Stimulated activated CD8-positive, alpha-beta memory T cell treated with anti-CD3 and anti-CD28 coated beads, Interleukin-7, amount 100 ng/mL, for 48 hours (primary cell): ENCODE measurements at regions not wholly inside any gene's neighbourhood (a gene's known extent, or its start where the extent isn't known, plus 50 kb on each side); places are given as distances from the start of the nearest gene placed in this dataset.
"Not testable (repeated sequence)": the region's sequence is repeated elsewhere in the genome, so short reads cannot be mapped to it uniquely, and the experiment has no call there.

Experiments used
- DNase-seq, 2 donors: peaks; one replicate each; pipeline ENCODE4 v3.0.0-alpha.2; 2020; ENCODE audit warnings: low read depth in 1 of 2; ENCODE audit errors: extremely low read depth in 1 of 2

DNA sequence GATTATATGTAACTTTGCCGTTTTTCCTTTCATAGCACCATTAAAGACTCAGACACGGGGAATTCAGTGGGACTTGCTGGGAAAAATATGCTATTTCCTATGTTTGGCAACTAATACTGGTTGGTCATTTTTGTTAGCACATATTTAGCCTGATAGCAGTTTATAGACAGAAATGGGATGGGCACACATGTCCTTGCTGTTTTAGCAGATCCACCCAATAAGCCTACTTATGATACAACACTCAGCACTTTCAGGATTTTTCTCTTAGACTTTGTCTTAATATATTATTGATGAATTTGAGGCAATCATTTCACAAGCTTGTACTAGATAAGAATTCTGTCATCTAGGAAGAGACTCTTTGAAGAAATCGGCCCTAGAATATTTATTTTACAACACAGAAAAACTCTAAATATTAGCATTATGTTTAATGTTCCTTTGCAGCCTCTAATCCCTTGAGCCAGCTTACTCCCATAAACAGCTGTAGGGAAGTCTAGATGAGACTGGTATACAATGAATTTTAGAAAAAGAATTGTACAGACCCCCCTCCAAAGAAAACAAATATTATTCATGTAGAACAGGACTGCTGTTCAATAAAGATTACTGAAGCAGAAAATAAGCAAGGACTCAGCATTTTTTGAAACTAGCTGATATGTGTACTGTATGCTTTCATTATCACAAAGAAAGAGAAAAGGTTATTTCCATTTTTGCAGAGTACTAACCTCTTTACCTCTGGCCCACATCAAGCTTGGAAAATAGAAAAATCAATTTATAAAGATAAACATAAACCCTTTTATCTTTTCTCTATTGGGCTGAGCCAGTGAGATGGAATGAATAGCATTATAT lies 656.8 kb upstream of the SGO1 start:
- DNase-seq: no peak

DNA sequence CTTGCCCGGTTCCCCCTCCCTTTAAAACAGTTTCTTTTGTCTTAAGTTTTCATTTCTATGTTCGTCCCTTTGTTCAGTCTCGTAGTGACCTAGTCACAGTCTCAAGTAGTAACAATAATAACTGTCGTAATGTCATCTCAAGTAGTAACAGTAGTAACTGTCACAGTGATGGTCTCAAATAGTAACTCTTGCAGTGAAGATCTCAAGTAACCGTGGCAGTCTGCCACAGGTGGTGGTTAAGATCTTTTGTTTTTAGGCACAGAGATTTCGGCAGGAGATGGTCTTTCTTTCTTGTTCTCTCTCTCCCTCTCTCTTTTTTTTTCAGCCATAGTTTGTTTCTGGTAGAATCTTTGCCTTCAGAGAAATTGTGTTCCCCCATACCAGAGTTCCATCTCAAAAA lies 656.0 kb upstream of the SGO1 start:
- DNase-seq: no peak

DNA sequence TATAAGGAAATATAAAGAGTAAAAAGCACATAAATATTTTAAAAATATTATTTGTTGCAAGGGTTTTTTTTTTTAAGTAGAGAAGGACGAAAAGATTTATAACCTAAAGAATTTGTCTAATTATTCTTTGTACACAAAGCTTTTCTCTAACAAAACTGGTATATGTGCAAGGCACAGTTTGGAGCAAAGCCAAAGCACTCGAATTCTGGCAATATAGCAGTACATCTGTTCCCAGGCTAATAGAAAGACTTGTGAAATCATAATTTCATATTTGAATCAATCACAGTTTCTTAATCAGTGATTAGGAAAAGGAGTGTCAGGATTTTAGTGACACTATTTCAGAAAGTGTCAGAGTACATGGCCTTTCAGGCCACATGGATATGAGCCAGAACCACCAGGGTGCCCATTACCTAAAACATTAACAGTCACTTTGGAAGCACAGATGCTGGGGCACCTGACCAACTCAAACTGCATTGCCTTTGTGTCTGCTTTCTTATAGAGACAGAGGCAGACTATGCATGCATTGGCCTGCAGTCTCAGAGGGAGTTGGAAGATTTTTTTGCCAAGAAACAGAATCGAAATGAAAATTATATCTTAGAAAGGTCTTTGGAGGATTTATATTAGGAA lies 651.8 kb upstream of the SGO1 start:
- no peak for DNase-seq

DNA sequence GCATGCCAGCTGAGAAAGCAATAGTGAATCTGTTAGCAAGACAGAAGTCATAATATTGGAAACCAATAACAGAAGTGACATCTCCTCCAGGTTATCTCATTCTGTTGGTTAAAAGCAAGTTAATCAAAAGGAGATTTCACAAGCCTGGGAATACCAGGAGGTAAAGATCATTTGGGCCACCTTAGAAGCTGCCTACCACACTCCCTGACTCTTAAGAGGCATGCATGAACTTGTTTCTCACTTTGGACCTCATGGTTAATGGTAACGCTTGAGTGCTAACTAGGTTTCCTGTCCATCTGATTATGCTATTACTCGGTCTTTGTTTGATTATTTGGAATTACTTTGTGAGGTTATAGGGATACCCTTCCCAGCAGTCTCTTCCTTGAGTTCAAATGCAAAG lies 650.8 kb upstream of the SGO1 start:
- no peak for DNase-seq

DNA sequence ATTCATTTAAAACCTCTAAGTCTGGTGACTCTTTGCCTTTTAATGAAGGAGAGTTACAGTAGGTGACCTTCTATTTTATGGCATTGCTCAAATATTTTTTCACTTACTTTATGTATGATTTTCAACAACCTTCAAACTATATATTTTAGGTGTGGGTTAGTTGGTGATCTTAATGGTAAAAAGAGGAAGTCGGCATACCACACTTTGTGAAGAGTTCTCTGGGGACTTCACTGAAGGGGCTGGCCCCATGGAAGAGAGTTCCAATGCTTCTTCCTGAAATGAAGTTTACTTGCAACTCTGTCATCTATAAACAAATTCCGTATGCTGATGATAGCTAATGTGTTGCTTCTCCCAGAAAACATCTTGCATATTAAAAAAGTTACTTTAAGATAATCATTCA lies 647.0 kb upstream of the SGO1 start:
- DNase-seq: no peak

DNA sequence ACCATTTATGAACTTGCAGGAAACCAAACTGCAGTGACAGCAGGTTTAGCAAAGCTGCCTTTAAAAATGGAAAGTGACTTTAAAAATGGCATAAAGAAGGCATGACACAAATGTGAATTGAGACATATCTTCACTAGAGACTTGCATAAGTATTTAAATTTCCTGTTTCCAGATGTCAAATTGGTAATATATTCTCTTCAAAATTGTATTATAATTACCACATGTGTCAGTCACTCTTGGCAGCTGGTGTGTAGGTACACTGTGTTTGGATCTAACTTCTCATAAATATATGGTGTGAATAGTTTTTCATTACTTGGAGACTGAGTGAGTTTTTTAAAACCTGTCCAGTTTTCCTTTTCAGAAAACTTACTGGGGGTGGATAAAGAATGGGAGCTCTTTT lies 636.2 kb upstream of the SGO1 start:
- DNase-seq: no peak

DNA sequence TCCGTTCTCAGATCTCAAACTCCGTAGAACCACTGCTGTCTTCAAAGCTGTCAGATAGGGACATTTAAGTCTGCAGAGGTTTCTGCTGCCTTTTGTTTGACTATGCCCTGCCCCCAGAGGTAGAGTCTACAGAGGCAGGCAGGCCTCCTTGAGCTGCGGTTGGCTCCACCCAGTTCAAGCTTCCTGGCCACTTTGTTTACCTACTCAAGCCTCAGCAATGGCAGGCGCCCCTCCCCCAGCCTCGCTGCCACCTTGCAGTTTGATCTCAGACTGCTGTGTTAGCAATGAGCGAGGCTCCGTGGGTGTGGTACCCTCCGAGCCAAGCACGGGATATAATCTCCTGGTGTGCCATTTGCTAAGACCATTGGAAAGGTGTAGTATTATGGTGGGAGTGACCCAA lies 634.9 kb upstream of the SGO1 start:
- DNase-seq: not testable (repeated sequence)

DNA sequence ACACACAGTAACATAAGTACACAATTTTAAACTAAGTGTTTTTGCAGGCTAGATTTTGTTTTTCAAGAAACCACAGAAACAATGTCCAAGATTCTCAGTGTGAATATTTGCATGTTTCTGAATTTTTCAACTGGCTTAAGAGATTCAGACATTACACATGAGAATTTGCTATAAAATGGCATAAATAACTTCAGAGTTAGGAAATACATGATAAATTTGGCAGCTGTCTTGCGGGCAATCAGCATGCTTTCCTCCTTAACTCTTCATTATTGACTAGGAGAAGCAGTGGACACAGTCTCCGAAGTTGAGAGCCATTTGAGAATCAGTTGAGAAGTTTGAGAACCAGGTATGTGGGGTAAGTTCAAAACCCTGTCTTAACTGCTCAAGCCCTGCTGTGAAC lies 625.6 kb upstream of the SGO1 start:
- DNase-seq: no peak

DNA sequence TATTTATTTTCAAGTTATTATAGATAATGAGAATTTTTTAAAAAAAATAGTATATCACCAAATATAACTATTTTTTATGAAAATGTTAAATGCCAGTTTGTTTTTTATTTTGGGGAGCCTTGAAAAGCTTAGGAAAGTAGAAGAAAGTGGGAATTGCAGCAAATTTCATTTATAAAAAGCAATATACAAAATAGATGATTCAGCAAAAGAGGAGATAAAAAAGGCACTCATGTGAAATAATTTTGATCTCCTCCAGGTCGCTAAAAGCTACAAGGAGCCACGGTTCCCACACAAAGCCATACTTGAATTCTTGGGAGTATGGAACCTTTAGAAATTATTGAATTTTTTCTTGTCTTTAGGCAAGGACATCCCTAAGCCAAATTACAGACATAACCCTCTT lies 625.0 kb upstream of the SGO1 start:
- no peak for DNase-seq

DNA sequence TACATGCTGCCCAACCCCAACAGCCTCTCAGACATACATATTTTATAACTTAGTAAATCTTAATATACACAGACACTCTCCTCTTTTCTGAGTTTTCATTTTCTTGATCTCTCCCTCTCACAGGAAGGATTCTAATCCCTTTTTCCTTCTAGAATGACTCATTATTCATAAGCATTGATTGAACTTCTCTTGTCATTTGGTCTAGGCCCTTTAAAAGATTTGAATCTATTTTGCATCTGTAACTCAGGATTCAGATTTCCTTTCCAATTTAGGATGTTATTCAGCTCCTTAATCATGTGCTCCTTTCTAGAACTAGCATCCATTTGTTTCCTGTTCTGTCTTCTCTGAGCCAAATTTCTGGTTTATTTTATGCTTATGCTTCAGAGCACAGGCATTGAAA lies 624.5 kb upstream of the SGO1 start:
- no peak for DNase-seq

DNA sequence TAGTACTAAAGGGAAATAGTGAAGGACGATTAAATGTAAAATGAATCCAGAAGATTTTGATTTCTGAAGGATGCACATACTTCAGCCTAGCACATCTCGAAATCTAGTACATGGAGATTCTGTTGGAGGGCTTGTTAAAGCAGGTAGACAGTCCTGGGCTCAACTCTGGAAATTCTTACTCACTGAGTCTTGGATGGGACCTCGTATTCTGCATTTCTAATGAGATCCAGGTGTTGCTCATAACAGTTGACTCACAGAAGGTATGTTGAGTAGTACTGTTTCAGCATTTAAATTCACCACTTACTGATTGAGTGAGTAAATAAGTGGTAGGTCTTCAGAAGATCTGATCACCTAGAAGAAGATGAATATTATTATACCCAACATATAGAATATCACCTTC lies 623.4 kb upstream of the SGO1 start:
- DNase-seq: no peak

DNA sequence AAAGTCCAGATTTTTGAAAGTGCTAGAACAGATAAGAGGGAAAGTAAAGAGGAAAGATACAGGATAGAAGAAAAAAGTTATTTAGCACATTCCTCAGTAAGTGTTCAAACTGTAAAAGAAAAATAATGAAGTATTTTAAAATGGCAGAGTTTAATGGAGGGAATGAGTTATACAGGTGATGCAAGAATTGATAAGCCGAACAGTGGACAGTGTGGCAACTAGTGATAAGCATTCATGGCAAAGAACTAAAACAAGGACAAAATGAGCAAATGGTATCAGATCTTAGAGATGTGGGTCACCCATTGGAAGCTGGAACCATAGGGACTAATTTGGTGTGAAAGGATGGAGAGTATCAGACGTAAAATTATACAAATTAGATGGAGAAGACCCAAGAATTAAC lies 622.9 kb upstream of the SGO1 start:
- DNase-seq: no peak

DNA sequence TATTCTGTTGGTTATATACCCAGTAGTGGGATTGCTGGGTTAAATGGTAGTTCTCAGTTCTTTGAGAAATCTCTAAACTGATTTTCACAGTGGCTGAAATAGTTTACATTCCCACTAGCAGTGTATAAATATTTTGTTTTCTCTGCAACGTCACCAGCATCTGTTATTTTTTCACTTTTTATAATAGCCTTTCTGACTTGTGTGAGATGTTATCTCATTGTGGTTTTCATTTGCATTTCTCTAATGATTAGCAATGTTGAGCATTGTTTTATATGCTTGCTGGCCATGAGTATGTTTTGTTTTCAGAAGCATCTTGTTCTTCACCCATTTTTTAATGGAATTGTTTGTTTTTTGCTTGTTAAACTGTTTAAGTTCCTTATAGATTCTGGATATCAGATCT lies 612.7 kb upstream of the SGO1 start:
- DNase-seq: no peak

DNA sequence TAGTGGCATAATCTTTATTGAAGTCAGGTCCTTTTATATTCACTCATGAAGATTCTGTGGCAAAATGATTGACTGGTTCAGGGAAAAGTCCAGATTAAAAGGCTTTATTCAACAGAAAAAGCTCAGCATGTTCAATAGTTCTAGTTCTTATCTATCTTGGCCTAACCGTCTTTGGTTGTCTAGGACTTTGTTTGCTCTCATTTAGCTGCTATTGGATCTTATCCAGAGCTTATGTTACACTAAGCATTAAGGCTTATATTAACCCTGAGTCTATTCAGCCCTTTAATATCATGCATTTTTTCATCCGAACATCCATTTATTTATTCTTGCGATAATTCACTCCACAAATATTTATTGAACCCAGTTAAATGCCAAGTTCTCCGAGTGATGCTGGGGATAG lies 601.0 kb upstream of the SGO1 start:
- DNase-seq: no peak

DNA sequence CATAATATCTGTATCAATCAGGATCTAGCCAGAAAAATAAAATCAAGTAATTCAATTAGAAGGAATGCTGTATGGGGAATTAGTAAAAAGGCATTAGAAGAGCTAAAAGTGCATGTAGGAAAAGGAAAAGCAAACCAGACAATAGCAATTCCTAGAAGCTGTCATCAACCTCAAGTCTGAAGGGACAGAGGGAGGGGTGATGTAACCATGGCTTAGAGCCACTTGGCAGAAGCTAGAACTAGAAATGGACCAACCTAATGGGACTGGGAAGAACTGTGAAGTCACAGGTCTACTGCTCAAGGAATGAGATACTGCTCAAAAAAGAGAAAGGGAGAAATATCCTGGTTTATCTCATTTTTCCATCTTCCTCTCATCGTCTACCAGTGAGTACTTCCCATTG lies 590.7 kb upstream of the SGO1 start:
- no peak for DNase-seq

DNA sequence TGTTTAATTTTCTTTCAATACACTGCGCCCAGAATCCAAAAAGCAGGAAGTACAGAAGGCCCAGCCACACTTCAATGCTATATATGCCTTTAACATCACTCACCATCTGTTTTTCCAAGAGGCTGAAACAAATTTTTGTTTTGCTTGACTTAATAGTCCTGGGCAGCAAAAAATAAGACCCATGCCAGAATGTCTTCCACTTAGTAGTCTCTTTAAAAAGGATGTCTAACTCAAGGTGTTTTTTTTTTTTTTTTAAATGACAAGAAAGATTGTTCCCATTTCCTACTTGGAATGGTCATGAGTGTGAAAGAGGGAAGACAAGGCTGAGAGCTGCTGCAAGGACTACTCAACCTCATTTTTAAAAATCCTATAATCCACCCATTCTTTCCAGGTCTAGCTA lies 590.3 kb upstream of the SGO1 start:
- no peak for DNase-seq

DNA sequence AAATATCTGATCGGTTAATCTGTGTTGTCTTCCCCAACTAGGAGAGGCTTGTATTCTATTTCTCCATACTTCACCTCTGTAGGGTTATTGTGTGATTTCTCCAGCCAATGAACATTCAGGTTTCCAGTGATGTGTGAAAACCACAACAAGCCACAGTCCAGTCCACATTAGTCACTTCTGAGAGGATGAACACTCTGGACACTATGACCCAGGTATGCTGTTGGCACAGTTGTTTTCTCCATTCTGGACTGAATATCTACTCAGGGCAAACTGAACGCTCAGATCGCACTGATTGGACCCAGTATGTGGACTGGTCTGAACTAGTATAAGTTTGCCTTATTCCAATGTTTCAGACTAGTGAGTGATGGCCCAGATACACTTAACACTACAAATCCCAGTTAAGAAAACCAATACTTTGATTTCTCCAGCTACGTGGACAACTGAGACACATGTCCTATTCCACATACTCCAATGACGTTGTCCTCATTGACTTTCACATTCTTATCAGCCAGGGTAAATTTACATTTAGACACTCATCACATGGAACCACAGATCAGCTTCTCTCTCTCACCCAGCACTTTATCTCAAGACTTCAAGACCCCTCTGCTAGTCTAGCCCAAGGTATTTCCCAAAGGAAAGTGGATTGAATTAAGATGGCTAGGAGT lies 587.4 kb upstream of the SGO1 start:
- no peak for DNase-seq

DNA sequence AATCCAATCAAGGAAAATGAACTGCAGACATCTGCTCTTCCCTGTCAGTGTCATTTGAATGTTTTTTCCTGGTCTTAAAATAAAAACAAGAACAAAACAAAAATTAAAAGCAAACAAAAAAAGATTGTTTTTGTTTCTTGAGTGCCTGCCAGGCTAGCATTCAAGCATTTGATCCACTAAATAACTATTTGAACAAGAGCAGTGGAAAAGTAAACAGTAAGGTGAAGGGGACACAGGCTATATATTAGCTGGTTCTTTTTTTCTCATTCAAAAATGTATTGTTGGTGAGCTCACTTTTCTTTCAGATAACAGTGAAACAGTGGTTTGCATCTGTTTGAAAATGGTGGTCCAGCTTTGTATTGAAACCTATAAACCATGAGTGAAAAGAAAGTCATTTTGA lies 586.9 kb upstream of the SGO1 start:
- no peak for DNase-seq

DNA sequence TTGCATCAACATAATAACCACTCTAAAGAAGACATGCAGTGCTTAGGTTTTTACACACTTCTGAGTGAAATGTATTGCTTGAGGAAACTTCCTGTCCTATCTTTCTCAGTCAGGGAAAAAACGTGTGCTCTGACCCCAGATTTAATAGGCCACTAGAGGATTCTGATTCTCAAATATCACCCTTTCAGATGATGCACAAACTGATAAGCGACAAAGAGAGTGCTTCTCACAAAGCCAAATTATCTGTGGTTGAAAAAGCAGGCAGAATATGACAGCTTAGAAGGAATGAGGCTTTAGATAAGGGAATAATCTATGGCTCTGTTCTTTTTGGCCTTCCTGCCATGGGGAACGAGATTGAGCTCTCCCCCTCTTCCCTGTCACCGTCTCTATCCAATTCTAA lies 583.4 kb upstream of the SGO1 start:
- DNase-seq: no peak

DNA sequence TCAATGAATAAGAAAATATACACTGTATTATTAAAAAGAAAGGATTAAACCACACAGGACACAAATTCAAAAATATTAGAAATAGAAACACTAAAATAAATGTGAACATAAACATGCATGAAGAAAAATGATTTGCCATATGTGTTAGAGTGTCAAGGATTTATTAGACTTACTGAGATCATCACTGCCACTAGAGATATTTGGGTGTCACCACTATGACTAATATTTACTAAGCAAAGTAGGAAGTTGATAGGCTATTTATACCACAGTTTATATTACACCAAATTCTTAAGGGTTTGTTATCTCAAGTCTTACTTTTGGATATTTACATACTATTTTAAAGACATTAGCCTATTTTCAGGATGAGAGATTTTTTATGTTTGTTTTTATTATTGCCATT lies 575.0 kb upstream of the SGO1 start:
- DNase-seq: no peak

DNA sequence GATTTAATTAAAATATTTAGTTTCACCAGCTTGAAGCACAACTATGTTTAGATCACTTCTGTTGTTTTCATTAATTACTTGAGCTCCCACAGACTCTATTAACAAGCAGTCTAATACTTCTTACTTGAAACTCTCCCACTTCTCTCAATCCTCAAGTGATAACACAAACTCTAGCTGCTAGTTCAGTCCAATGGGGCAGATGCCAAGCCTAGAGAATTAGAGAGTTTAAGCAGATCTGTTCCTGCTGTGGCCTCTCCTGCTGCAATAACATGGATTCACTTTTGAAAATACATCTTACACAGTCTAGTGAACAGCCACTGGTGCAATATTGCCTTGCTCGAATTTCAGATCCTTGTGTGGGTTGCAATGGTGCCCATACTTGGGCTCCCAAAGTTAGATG lies 566.4 kb upstream of the SGO1 start:
- DNase-seq: no peak

DNA sequence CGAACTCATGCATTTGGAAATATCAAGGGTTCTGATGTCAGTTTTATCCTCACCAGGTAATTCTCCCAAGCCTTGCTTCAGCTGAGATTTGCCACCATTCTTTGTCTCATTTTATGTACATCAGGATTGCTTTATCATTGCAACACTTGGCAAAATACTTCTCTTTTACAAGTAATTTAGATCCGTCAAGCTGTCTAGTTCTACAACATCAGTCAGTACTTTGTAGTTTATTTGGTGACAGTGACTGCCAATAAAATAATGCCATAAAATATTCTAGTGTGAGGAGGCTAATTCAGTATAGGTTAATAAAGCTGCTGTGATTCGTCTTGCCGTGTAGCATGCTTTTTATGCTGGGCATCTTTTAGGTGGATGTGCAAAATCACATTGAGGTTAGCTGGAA lies 565.3 kb upstream of the SGO1 start:
- no peak for DNase-seq
